ENCODE measurements at regions not wholly inside any gene's neighbourhood (a gene's known extent, or its start where the extent isn't known, plus 50 kb on each side); places are given as distances from the start of the nearest gene placed in this dataset.

DNA sequence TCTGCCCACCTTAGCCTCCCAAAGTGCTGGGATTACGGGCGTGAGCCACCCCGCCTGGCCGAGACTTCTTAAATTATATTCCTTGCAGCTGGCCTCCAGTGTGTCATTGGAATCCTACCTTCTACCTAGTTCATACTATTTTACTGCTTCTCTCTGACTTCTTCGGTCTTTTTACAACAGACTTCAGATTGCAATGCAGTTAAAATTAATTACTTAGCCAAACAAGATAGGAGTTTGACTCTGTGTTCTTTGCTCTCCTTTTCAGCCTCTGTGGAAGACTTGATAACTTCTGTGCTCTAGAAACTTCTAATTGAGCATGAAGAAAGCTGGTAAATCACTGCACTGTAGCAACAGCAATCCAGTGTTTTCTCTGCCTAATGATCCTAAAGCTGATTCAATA, 199.5 kb downstream of the GASK1B start:
- no peak for TF ChIP-seq FOXA1 (IDR thresholded peaks at IDR 0.05)
- no peak for TF ChIP-seq BHLHE40 (IDR thresholded peaks at IDR 0.05; ENCODE audit: borderline replicate concordance)
- no peak for TF ChIP-seq ZNF384 (IDR thresholded peaks at IDR 0.05)
- no peak for TF ChIP-seq ELF4 (IDR thresholded peaks at IDR 0.05)
- TF ChIP-seq L3MBTL2 (conservative IDR thresholded peaks at IDR 0.05): no peak
- TF ChIP-seq SP1 (IDR thresholded peaks at IDR 0.05): no peak
- no peak for TF ChIP-seq ARNT (IDR thresholded peaks at IDR 0.05)
- no peak for TF ChIP-seq CTBP1 (IDR thresholded peaks at IDR 0.05; ENCODE audit: borderline replicate concordance)
- no peak for TF ChIP-seq FOXM1 (IDR thresholded peaks at IDR 0.05; ENCODE audit: borderline replicate concordance)
- TF ChIP-seq HDGF (IDR thresholded peaks at IDR 0.05; ENCODE audit: borderline replicate concordance): no peak
- TF ChIP-seq NFRKB (IDR thresholded peaks at IDR 0.05): no peak
- TF ChIP-seq FOXK2 (IDR thresholded peaks at IDR 0.05): no peak
- no peak for TF ChIP-seq TARDBP (IDR thresholded peaks at IDR 0.05)
- TF ChIP-seq SUZ12 (IDR thresholded peaks at IDR 0.05): no peak
